ENCODE measurements at regions not wholly inside any gene's neighbourhood (a gene's known extent, or its start where the extent isn't known, plus 50 kb on each side); places are given as distances from the start of the nearest gene placed in this dataset.
"Not testable (repeated sequence)": the region's sequence is repeated elsewhere in the genome, so short reads cannot be mapped to it uniquely, and the experiment has no call there.

GRCh38 chr9:3742586-3742985 is 216.8 kb upstream of the RFX3 start:
- TF ChIP-seq CTCF (IDR thresholded peaks at IDR 0.05; ENCODE audit: low read depth, low read length, missing control alignments), result no peak
- H3K4me3 ChIP-seq (replicated peaks; ENCODE audit: low read depth, low read length), result no peak overlapping the region
- no peak for DNase-seq (ENCODE audit: extremely low read depth, low read depth)

- DNase-seq (ENCODE audit: extremely low read depth, low read depth), result no peak
- no peak overlapping the region for H3K4me3 ChIP-seq (replicated peaks; ENCODE audit: low read depth, low read length)
- TF ChIP-seq CTCF (IDR thresholded peaks at IDR 0.05; ENCODE audit: low read depth, low read length, missing control alignments), result no peak
Measured at GRCh38 chr9:3741729-3742128, 215.9 kb upstream of the RFX3 start.

- H3K4me3 ChIP-seq (replicated peaks; ENCODE audit: low read depth, low read length), result no peak overlapping the region
- no peak for TF ChIP-seq CTCF (IDR thresholded peaks at IDR 0.05; ENCODE audit: low read depth, low read length, missing control alignments)
- DNase-seq (ENCODE audit: extremely low read depth, low read depth), result no peak
Measured at GRCh38 chr9:3740690-3741419, 215.1 kb upstream of the RFX3 start.

GRCh38 chr9:3736161-3736560 is 210.4 kb upstream of the RFX3 start:
- no peak for TF ChIP-seq CTCF (IDR thresholded peaks at IDR 0.05; ENCODE audit: low read depth, low read length, missing control alignments)
- DNase-seq (ENCODE audit: extremely low read depth, low read depth), result no peak
- H3K4me3 ChIP-seq (replicated peaks; ENCODE audit: low read depth, low read length), result no peak overlapping the region

- no peak for TF ChIP-seq CTCF (IDR thresholded peaks at IDR 0.05; ENCODE audit: low read depth, low read length, missing control alignments)
- H3K4me3 ChIP-seq (replicated peaks; ENCODE audit: low read depth, low read length), result no peak overlapping the region
- no peak for DNase-seq (ENCODE audit: extremely low read depth, low read depth)
Measured at GRCh38 chr9:3735251-3735650, 209.4 kb upstream of the RFX3 start.

- not testable (repeated sequence) for H3K4me3 ChIP-seq (replicated peaks; ENCODE audit: low read depth, low read length); DNase-seq (ENCODE audit: extremely low read depth, low read depth)
Measured at GRCh38 chr9:3733527-3734262, 207.9 kb upstream of the RFX3 start.

GRCh38 chr9:3733039-3733408 is 207.2 kb upstream of the RFX3 start:
- no peak for TF ChIP-seq CTCF (IDR thresholded peaks at IDR 0.05; ENCODE audit: low read depth, low read length, missing control alignments)
- no peak overlapping the region for H3K4me3 ChIP-seq (replicated peaks; ENCODE audit: low read depth, low read length)
- DNase-seq (ENCODE audit: extremely low read depth, low read depth), result no peak
